K562 (cell line): ENCODE measurements at regions not wholly inside any gene's neighbourhood (a gene's known extent, or its start where the extent isn't known, plus 50 kb on each side); places are given as distances from the start of the nearest gene placed in this dataset.

Experiments used
- ATAC-seq: fragments of 200-7000 bp; cut with Tn5 transposase; 3 replicates; pipeline ENCODE4 v1.9.1; 2020; ENCODE audit warnings: moderate library complexity
- BruUV-seq: library from RNA; stranded (reverse); fragments of 400-500 nt; replicated peaks from 2 replicates; lab custom pipeline; 2021; lab: Mats Ljungman, UMichigan
- CTCF ChIA-PET: fragments of 300-600 bp; formaldehyde crosslinking; extraction: SDS; loops from one replicate; lab custom pipeline; 2021; ENCODE audit warnings: low intra/inter-chr PET ratio; lab: Yijun Ruan, JAX
- POLR2A ChIA-PET: fragments of 300-600, 350-650 bp; sonication (Branson Sonifier 250); formaldehyde crosslinking; extraction: SDS; loops from one replicate; lab custom pipeline; 2021; ENCODE audit warnings: antibody characterized with exemption, inconsistent platforms; lab: Yijun Ruan, JAX
- DNase-seq, 4 experiments: peaks; one replicate each; pipeline versions ENCODE4 v3.0.0 to v3.0.0-alpha.2; 2011 to 2018; ENCODE audit warnings: low spot score in 3 of 4, mixed read lengths in 3 of 4; ENCODE audit errors: extremely low read depth in 1 of 4
- FAIRE-seq: peaks from 2 replicates; lab custom pipeline; 2011; peaks lifted over from hg19 to GRCh38; lab: Jason Lieb, UNC
- H2AFZ ChIP-seq: 2 replicates; pipeline ENCODE4 v1.6.0; 2011; ENCODE audit warnings: low read depth, low read length, control low read depth, inconsistent platforms
- H3K27ac ChIP-seq: fragments of 200-600 bp; 3 replicates; pipeline ENCODE4 v1.8.0; 2011; ENCODE audit warnings: low read depth, mild to moderate bottlenecking, control low read depth, inconsistent platforms, low read length, moderate library complexity, mixed read lengths; ENCODE audit errors: extremely low read depth
- H3K27me3 ChIP-seq, 2 experiments: fragments of 300-600 bp in 1 of 2; 2 replicates in 1 of 2; 3 replicates in 1 of 2; pipeline versions ENCODE4 v1.6.0 to v1.8.0; 2011; ENCODE audit warnings: inconsistent platforms in 2 of 2, low read length in 2 of 2, mild to moderate bottlenecking in 1 of 2, mixed read lengths in 1 of 2, moderate library complexity in 1 of 2; ENCODE audit not compliant: control insufficient read depth in 2 of 2, insufficient read depth in 2 of 2
- H3K36me3 ChIP-seq: fragments of 300-600 bp; 3 replicates; pipeline ENCODE4 v1.8.0; 2011; ENCODE audit warnings: mild to moderate bottlenecking, low read length, inconsistent platforms; ENCODE audit not compliant: control insufficient read depth, insufficient read depth
- H3K4me1 ChIP-seq, 2 experiments: fragments of 200-600 bp in 1 of 2; replicated peaks in 1 of 2; 2 replicates in 1 of 2; 3 replicates in 1 of 2; pipeline versions ENCODE4 v1.5.1 to v1.8.0; 2011; ENCODE audit warnings: inconsistent platforms in 2 of 2, low read length in 2 of 2, mild to moderate bottlenecking in 1 of 2, mixed read lengths in 1 of 2, moderate library complexity in 1 of 2; ENCODE audit not compliant: control insufficient read depth in 2 of 2, insufficient read depth in 2 of 2
- H3K4me2 ChIP-seq: 2 replicates; pipeline ENCODE4 v1.6.1; 2011; ENCODE audit warnings: low read length, control low read depth, inconsistent platforms, mixed read lengths; ENCODE audit not compliant: insufficient read depth
- H3K4me3 ChIP-seq: fragments of 200-600 bp; sonication (generic), shearing (Covaris generic); 2 replicates; pipeline ENCODE4 v1.5.1; 2016; ENCODE audit warnings: control low read depth, inconsistent platforms
- H3K79me2 ChIP-seq: fragments of 200-600 bp; 3 replicates; pipeline ENCODE4 v1.8.0; 2011; ENCODE audit warnings: low read length, inconsistent platforms; ENCODE audit not compliant: control insufficient read depth, insufficient read depth
- H3K9ac ChIP-seq, 2 experiments: 2 replicates each; pipeline versions ENCODE4 v1.6.0 to v1.6.1; 2011; ENCODE audit warnings: low read depth in 2 of 2, low read length in 2 of 2, control low read depth in 1 of 2, inconsistent platforms in 1 of 2, mild to moderate bottlenecking in 1 of 2, mixed read lengths in 1 of 2; ENCODE audit not compliant: insufficient read depth in 1 of 2
- H3K9me1 ChIP-seq: one replicate; pipeline ENCODE4 v1.6.0; 2011; ENCODE audit warnings: inconsistent platforms, mild to moderate bottlenecking, low read length, moderate library complexity; ENCODE audit not compliant: control insufficient read depth, insufficient read depth
- H3K9me3 ChIP-seq: replicated peaks from 2 replicates; pipeline ENCODE4 v1.5.1; 2011; ENCODE audit warnings: low read depth, low read length, inconsistent platforms; ENCODE audit not compliant: control insufficient read depth, insufficient read depth
- H4K20me1 ChIP-seq: replicated peaks from 2 replicates; pipeline ENCODE4 v1.6.1; 2011; ENCODE audit warnings: low read length, inconsistent platforms, mixed read lengths; ENCODE audit not compliant: control insufficient read depth, insufficient read depth
- ARHGAP35 ChIP-seq: fragments of 450-650 bp; IDR thresholded peaks from 2 replicates; pipeline ENCODE4 v1.6.1; 2018; ENCODE audit not compliant: partially characterized antibody
- CBX3 ChIP-seq, 2 experiments: IDR thresholded peaks; 1 replicate in 1 of 2; 2 replicates in 1 of 2; pipeline ENCODE4 v1.6.1; 2012; ENCODE audit warnings: inconsistent platforms in 2 of 2, low read length in 2 of 2, borderline replicate concordance in 1 of 2, control low read depth in 1 of 2
- CREB1 ChIP-seq, 2 experiments: sonication (generic) in 1 of 2; formaldehyde crosslinking in 1 of 2; IDR thresholded peaks; 2 replicates each; pipeline versions ENCODE4 v1.6.1 to v1.8.0; 2012 to 2022; ENCODE audit warnings: inconsistent platforms in 1 of 2, mild to moderate bottlenecking in 1 of 2, missing genetic modification reagents in 1 of 2, moderate library complexity in 1 of 2
- MEIS2 ChIP-seq: fragments of 450-650 bp; IDR thresholded peaks from 2 replicates; pipeline ENCODE4 v1.6.1; 2014; ENCODE audit warnings: mild to moderate bottlenecking; ENCODE audit not compliant: partially characterized antibody
- POLR2B ChIP-seq: fragments of 450-650 bp; IDR thresholded peaks from 2 replicates; pipeline ENCODE4 v1.6.1; 2018; ENCODE audit warnings: low read depth; ENCODE audit not compliant: partially characterized antibody
- ZNF766 ChIP-seq: fragments of 200-800 bp; sonication (Bioruptor generic); conservative IDR thresholded peaks from 2 replicates; pipeline ENCODE4 v1.6.1; 2016; ENCODE audit warnings: missing genetic modification characterization, missing compliant biosample characterization
- WGBS: fragments of 100-300 bp; shearing (Covaris generic); methylation state at CpG from one replicate; pipeline ENCODE4 v1.1.6; 2016; ENCODE audit warnings: low coverage, mixed read lengths; ENCODE audit not compliant: insufficient coverage; ENCODE audit errors: missing lambda C conversion rate; 5-methylcytosine and 5-hydroxymethylcytosine counted together
- in situ Hi-C: fragments of 300-500 bp; cut with MboI; formaldehyde crosslinking; loops from 4 replicates; pipeline ENCODE4 v1.15.0; 2018; ENCODE audit warnings: inconsistent platforms, mixed read lengths
- intact Hi-C: fragments of 100-400 bp; cut with micrococcal nuclease; formaldehyde crosslinking; loops from 2 replicates; pipeline ENCODE4 v1.14.2; 2022
- TF ChIP-seq, protein P1 (sequence below): fragments of 450-650 bp; IDR thresholded peaks from 2 replicates; pipeline ENCODE4 v1.6.1; 2016; ENCODE audit warnings: mild to moderate bottlenecking
- TF ChIP-seq, protein P2 (sequence below): fragments of 450-650 bp; IDR thresholded peaks from 2 replicates; pipeline ENCODE4 v1.6.1; 2016
- TF ChIP-seq, protein P3 (sequence below): fragments of 250-450 bp; sonication (Bioruptor Pico); IDR thresholded peaks from 2 replicates; pipeline ENCODE4 v1.4.0; 2020; ENCODE audit warnings: mild to moderate bottlenecking, moderate library complexity

DNA sequence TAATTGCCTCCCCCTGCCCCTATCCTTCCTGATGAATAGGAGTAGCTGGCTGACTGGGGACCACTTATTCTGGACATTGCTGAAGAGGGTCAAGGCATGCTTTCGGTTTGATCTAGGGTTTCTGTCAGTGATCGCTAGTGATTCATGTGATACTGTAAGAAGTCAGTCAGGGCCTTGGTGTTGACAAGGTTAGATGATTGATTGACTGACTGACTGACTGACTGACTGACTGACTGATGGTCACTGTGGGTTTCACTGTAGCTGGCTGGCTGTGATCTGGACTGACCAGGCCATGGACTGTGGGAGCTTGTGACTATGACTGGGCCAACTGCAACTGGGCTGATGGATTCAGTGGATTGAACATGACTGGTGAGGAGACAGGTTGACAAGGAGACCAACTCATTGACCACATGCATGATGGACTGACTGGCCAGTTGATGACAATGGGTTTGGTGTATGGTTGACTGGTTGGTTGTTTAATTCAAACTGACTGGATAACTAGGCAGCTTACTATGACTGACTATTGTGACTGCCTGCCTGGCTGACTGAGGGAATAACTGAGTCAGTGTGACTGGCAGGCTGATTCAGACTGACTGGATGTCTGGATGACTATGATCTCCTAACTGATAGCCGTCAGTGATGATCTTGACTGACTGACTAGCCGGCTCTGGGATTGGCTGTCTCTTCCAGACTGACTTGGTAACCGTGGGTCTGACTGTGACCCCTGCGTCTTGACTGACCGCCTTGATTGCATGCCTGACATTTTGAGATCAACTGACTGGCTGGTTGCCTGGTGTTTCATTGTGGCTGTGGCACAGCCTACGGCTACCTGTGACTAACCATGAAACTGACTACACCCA lies 509.9 kb downstream of the SHQ1 start:
- no peaks in the 10 kb centered on the region; the same call in 1 of the 2 replicates for H3K9me3 ChIP-seq
- ATAC-seq (no peak), DNase-seq (no peak), FAIRE-seq (peak; percentile 60)
- peak overlapping the region; percentile 16; the same call in 1 of the 2 replicates for H3K4me2 ChIP-seq
- peaks cover 41 to 45% of the 10 kb centered on the region in 2 experiments for H3K4me1 ChIP-seq
- H3K79me2 ChIP-seq = no peaks in the 10 kb centered on the region
- ChIA-PET CTCF (no interaction called here), POLR2A (no interaction called here)
- peak overlapping the region; percentile 69 for H3K27ac ChIP-seq
- 69% methylated on average over 8 of the region's 8 CpGs for WGBS
- in situ Hi-C loops = no loop called here
- H3K9ac ChIP-seq = no peak overlapping the region
- peaks cover 2% of the 10 kb centered on the region for H3K9me1 ChIP-seq
- peak overlapping the region; percentile 54; the same call in 1 of the 2 replicates for H2AFZ ChIP-seq
- intact Hi-C loops = loop anchor here (5.0 kb wide), 1 partner anchor 66 kb away; no protein-coding TSS in a partner anchor
- no peaks in the 10 kb centered on the region for H4K20me1 ChIP-seq
- BruUV-seq = no TSS peak
- no peaks in the 10 kb centered on the region for H3K36me3 ChIP-seq
- no peaks in the 10 kb centered on the region for H3K27me3 ChIP-seq
- no peak overlapping the region for H3K4me3 ChIP-seq
- TF ChIP-seq MEIS2 (peak; percentile 95), ARHGAP35 (peak; percentile 78), CREB1 (IDR thresholded peaks at IDR 0.05) (no peak), CREB1 (CRISPR knock-in tag; IDR thresholded peaks at IDR 0.05) (peak; percentile 34; the same call in 1 of the 2 replicates), ZNF766 (CRISPR knock-in tag) (no peak), POLR2B (no peak), CBX3 (IDR thresholded peaks at IDR 0.05; ENCODE audit: borderline replicate concordance in 1 of 2, low read length in 2 of 2) (peak in 1 of 2 experiments; percentile 18; a peak in 1 of 3 replicates)
- TF ChIP-seq, protein P1, sequence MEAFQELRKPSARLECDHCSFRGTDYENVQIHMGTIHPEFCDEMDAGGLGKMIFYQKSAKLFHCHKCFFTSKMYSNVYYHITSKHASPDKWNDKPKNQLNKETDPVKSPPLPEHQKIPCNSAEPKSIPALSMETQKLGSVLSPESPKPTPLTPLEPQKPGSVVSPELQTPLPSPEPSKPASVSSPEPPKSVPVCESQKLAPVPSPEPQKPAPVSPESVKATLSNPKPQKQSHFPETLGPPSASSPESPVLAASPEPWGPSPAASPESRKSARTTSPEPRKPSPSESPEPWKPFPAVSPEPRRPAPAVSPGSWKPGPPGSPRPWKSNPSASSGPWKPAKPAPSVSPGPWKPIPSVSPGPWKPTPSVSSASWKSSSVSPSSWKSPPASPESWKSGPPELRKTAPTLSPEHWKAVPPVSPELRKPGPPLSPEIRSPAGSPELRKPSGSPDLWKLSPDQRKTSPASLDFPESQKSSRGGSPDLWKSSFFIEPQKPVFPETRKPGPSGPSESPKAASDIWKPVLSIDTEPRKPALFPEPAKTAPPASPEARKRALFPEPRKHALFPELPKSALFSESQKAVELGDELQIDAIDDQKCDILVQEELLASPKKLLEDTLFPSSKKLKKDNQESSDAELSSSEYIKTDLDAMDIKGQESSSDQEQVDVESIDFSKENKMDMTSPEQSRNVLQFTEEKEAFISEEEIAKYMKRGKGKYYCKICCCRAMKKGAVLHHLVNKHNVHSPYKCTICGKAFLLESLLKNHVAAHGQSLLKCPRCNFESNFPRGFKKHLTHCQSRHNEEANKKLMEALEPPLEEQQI = no peak
- TF ChIP-seq, protein P2, sequence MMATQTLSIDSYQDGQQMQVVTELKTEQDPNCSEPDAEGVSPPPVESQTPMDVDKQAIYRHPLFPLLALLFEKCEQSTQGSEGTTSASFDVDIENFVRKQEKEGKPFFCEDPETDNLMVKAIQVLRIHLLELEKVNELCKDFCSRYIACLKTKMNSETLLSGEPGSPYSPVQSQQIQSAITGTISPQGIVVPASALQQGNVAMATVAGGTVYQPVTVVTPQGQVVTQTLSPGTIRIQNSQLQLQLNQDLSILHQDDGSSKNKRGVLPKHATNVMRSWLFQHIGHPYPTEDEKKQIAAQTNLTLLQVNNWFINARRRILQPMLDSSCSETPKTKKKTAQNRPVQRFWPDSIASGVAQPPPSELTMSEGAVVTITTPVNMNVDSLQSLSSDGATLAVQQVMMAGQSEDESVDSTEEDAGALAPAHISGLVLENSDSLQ = peak; percentile 92
- TF ChIP-seq, protein P3, sequence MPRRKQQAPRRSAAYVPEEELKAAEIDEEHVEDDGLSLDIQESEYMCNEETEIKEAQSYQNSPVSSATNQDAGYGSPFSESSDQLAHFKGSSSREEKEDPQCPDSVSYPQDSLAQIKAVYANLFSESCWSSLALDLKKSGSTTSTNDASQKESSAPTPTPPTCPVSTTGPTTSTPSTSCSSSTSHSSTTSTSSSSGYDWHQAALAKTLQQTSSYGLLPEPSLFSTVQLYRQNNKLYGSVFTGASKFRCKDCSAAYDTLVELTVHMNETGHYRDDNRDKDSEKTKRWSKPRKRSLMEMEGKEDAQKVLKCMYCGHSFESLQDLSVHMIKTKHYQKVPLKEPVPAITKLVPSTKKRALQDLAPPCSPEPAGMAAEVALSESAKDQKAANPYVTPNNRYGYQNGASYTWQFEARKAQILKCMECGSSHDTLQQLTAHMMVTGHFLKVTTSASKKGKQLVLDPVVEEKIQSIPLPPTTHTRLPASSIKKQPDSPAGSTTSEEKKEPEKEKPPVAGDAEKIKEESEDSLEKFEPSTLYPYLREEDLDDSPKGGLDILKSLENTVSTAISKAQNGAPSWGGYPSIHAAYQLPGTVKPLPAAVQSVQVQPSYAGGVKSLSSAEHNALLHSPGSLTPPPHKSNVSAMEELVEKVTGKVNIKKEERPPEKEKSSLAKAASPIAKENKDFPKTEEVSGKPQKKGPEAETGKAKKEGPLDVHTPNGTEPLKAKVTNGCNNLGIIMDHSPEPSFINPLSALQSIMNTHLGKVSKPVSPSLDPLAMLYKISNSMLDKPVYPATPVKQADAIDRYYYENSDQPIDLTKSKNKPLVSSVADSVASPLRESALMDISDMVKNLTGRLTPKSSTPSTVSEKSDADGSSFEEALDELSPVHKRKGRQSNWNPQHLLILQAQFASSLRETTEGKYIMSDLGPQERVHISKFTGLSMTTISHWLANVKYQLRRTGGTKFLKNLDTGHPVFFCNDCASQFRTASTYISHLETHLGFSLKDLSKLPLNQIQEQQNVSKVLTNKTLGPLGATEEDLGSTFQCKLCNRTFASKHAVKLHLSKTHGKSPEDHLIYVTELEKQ = 0 out of 2 replicates have a peak, but pooled peaks have one; percentile 25
